ENCODE measurements at regions not wholly inside any gene's neighbourhood (a gene's known extent, or its start where the extent isn't known, plus 50 kb on each side); places are given as distances from the start of the nearest gene placed in this dataset.
"Not testable (repeated sequence)": the region's sequence is repeated elsewhere in the genome, so short reads cannot be mapped to it uniquely, and the experiment has no call there.

DNA sequence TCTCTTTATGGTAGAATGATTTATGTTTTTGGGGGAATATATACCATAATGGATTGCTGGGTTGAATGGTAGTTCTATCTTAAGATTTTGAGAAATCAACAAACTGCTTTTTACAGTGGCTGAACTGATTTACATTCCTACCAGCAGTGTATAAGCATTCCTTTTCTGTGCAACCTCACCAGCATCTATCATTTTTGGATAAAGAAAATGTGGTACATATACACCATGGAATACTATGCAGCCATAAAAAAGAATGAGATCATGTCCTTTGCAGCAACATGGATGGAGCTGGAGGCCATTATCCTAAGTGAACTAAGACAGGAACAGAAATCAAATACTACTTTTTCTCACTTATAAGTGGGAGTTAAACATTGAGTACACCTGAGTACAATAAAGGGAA is 746.4 kb downstream of the MAT2B start:
- H3K4me3 ChIP-seq (ENCODE audit: low read depth, low read length), result not testable (repeated sequence)

- no peak overlapping the region for H3K4me3 ChIP-seq (ENCODE audit: low read depth, low read length)
These were observed 748.3 kb downstream of the MAT2B start for GRCh38 chr5:164253764-164254163.

DNA sequence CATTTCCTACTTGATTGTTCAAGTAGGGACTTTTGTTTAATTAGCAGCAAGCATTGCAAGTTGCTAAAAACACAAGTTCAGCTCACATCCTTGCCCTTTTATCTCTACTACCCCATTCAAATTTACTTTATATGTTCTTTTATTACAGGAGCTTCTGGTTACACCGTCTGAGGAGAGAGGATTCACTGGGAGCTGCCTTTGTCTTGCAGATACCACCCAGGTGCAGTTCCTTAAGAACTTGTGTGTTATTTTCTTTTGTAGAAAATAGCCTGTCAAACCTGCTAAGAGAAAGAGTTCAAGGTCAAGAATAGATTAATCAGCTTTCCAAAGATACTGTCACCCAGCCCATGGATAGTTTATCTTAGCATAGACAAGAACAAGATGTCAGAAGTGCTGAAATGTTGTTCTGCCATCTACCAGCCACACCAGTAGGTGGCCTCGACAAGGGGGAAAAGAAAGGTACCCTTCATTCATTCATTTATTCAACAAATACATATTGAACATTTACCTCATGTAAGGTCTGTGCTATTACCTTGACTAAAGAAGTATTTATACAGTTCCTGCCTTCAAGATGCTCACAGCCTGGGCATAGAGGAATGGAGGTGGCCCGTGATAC is 750.3 kb downstream of the MAT2B start:
- no peak overlapping the region for H3K4me3 ChIP-seq (ENCODE audit: low read depth, low read length)

DNA sequence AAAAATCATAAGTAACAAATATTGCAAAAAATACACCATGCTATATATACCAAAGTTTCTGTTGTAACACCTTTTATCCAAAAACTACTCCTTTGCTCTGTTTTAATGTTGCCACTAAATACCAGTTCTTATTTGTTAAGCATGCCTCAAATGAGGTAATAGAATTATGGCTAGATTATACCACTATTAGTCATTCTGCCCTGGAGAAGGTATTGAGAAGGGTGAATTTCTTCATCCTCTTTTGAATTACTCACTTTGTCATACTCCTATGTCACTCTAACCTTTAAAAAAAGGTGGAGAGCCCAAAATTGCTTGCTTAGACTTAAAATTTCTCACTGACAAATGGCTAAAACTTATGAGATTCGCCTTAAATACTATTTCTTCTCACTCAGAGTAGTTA is 750.9 kb downstream of the MAT2B start:
- H3K4me3 ChIP-seq (ENCODE audit: low read depth, low read length), result no peak overlapping the region

DNA sequence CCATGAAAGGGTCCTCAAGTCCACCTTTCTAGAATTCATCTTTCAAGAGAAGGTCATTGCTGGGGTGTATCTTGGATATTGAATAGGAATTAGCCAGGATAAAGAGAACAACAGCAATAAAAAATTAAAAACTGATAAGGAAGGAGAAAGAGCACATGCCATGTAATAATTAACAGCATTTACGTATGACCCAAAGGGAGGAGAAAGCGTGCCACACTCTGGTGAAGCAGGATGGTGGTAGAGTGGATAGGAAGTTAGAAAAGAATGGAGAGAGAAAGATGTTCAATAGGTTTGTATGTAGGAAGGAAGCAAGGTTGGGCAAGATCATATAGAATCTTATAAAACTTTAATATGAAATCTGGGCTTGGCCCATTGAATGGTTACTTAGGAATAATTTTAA is 751.5 kb downstream of the MAT2B start:
- no peak overlapping the region for H3K4me3 ChIP-seq (ENCODE audit: low read depth, low read length)

- H3K4me3 ChIP-seq (ENCODE audit: low read depth, low read length), result no peak overlapping the region
These were observed 760.1 kb downstream of the MAT2B start for GRCh38 chr5:164265566-164265965.

- H3K4me3 ChIP-seq (ENCODE audit: low read depth, low read length), result no peak overlapping the region
These were observed 761.2 kb downstream of the MAT2B start for GRCh38 chr5:164266571-164266970.

- H3K4me3 ChIP-seq (ENCODE audit: low read depth, low read length), result no peak overlapping the region
These were observed 772.3 kb downstream of the MAT2B start for GRCh38 chr5:164277720-164278119.

DNA sequence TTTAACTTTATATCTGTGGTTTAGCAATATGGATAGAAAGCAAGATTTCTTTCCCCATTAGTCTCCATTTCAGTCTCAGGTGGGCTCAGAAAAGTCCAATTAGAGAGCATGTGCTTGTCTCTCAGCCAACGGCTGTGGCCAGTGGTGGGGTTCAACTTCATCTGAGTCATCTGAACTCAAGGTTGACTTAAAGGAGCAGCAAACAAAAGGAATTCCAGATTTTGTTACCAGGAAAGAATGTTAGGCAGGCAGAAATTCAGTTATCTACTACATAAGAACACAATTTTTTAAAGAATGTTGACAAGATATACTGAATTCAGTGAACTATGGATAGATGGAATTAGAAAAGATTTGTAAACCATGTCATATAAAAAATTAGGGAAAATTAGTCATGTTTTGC is 784.1 kb downstream of the MAT2B start:
- no peak overlapping the region for H3K4me3 ChIP-seq (ENCODE audit: low read depth, low read length)

- no peak overlapping the region for H3K4me3 ChIP-seq (ENCODE audit: low read depth, low read length)
These were observed 791.2 kb downstream of the MAT2B start for GRCh38 chr5:164296603-164297080.

DNA sequence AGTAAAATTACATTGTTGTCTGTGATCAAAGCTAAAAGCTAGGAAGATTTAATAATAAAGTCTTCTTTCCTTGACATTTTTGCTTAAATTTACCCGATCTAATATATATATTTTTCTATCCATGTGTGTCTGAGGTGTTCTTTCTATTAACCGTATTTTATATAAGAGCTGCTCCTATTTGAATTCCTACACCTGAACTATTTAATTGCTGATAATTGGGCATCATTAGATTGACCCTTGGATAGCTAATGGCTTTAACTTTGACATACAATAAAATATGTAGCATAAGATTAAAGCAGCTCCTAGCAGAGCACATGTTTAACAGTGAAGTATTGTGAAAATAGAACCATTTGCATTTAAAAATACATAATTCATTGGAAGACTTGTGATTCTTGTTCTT is 792.7 kb downstream of the MAT2B start:
- H3K4me3 ChIP-seq (ENCODE audit: low read depth, low read length), result no peak overlapping the region

DNA sequence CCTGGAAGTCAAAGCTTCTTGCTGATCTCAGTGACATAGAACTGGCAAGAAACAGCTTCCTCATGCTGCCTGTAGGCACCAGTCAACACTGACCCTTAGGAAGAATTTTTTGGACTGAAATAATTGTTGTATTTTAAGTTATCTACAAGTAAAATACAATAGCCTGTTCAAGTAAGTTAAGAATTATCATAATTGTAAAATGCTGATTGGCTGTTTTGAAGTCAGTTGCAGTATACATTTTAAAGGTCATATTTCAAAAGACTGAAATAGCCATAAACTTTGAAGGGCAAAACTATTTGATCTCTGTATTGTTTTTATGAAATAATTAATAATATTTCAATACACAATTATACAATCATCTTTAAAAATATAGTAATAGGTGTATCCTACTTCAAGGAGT is 794.9 kb downstream of the MAT2B start:
- no peak overlapping the region for H3K4me3 ChIP-seq (ENCODE audit: low read depth, low read length)

DNA sequence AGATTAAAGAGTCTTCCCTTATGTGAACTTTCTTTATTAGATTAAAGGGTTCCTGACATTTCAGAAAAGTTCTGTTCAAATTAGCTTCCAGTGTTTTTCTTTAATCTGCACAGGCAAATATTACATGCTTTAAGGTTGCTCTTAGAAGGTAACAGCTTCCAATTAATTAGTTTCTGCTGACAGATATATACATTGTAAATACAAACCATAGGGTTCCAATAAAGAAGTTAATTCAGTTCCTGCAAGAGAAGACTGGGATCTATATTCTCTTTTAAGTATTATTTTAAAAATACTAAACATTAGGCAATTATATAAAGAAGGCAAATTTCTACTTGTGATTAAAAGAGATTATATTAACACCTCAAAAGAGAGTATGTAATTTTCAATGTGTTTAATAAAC is 795.7 kb downstream of the MAT2B start:
- no peak overlapping the region for H3K4me3 ChIP-seq (ENCODE audit: low read depth, low read length)

- no peak overlapping the region for H3K4me3 ChIP-seq (ENCODE audit: low read depth, low read length)
These were observed 796.3 kb downstream of the MAT2B start for GRCh38 chr5:164301708-164302107.

- H3K4me3 ChIP-seq (ENCODE audit: low read depth, low read length), result no peak overlapping the region
These were observed 797.3 kb downstream of the MAT2B start for GRCh38 chr5:164302533-164303235.

DNA sequence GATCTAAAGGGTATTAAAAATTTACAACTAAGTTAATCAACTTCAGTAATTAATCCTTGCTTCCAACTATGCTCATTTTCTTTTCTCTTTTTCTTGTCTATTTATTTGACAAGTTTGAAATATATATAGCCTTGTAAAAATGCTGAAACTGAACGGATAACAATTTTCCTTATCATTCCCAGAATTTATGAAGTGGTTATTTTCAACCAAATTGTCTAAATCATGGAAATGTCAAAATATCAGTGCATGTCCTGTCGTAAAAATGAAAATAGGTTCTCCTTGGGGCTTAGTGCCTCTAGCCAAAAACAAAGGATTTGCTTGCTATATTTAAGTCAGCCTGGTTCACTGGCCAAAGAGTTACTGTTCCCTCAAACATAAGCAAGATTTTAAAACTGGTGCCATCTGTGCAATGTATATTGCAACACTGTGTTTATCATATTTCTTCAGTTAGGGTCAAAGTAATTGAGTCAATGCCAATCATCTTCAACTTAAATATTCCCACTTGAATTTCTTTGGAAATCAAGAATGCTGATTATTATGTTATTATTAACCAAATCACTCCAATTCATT is 798.3 kb downstream of the MAT2B start:
- no peak overlapping the region for H3K4me3 ChIP-seq (ENCODE audit: low read depth, low read length)

DNA sequence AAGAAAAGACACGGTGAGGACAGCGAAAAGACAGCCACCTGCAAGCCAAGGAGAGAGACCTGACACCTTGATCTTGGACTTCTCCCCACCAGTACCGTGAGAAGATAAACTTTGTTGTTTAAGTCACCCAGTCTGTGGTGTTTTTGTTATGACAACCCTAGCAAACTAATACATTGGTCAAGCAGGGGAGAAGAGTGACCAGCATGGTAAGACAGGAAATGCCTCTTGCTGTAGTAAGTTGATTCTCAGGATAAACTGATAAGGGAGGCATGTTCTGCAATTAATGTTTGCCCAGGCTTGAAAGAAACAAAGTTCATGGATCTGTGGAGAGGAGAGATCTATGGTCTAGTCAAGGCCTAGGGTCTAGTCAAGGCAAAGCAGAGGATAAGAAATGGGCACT is 801.2 kb downstream of the MAT2B start:
- no peak overlapping the region for H3K4me3 ChIP-seq (ENCODE audit: low read depth, low read length)

- H3K4me3 ChIP-seq (ENCODE audit: low read depth, low read length), result no peak overlapping the region
These were observed 807.4 kb downstream of the MAT2B start for GRCh38 chr5:164312801-164313200.

GRCh38 chr5:164317676-164318075 is 812.3 kb downstream of the MAT2B start:
- no peak overlapping the region for H3K4me3 ChIP-seq (ENCODE audit: low read depth, low read length)

DNA sequence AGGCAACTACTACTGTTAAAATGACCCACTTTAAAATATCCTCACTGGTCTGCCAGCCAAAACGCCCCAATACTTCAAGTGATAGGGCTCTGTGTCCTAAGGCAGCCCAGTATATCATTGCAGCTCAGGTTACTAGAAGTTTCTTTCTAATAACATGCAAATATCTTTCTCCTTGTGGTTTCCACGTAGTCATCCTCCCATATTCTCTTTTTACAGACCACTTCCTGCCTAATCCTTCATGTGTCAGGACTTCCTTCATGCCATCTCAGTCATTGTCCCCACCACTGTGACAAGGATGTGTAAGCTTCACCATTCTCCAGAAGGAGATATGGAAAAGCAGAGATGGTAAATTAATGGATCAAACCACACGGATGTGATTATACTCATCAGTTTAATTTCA is 813.7 kb downstream of the MAT2B start:
- no peak overlapping the region for H3K4me3 ChIP-seq (ENCODE audit: low read depth, low read length)

GRCh38 chr5:164324239-164324638 is 818.8 kb downstream of the MAT2B start:
- H3K4me3 ChIP-seq (ENCODE audit: low read depth, low read length), result no peak overlapping the region

DNA sequence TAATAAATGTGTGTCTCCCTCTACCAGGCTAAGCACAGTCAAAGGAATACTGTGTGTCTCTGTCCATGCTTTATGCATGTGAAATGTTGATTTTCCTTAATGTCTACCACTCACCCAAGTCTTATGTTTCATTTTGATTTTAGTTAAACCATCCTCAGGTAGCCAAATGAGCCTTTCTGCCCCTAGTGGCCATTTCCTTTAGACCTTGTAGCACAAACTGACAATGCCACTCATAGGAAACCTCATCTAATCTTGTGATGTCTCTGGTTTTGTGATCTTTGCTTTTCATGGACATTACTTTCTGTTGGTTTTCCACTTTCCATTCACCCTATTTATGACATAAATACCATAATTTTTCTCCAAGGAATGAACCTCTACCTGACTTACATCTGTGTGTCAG is 820.8 kb downstream of the MAT2B start:
- H3K4me3 ChIP-seq (ENCODE audit: low read depth, low read length), result no peak overlapping the region

All from iPS-11a (cell line).